Stimulated activated CD4-positive, alpha-beta T cell treated with anti-CD3 and anti-CD28 coated beads, Interleukin-12 subunit alpha, Interleukin-12 subunit beta, amount 100 ng/mL, for 48 hours (primary cell): ENCODE measurements at regions not wholly inside any gene's neighbourhood (a gene's known extent, or its start where the extent isn't known, plus 50 kb on each side); places are given as distances from the start of the nearest gene placed in this dataset.

Experiments used
- DNase-seq, 3 donors: peaks; one replicate each; pipeline ENCODE4 v3.0.0-alpha.2; 2020; ENCODE audit warnings: low read depth in 2 of 3, low spot score in 1 of 3

- DNase-seq: no peak
Measured at GRCh38 chr4:120526033-120526432, 396.5 kb downstream of the PRDM5 start.

- DNase-seq: no peak
Measured at GRCh38 chr4:120525106-120525505, 397.4 kb downstream of the PRDM5 start.

GRCh38 chr4:120524237-120524636 lies 398.3 kb downstream of the PRDM5 start:
- no peak for DNase-seq

- DNase-seq: no peak
Measured at GRCh38 chr4:120520761-120521160, 401.8 kb downstream of the PRDM5 start.

- no peak for DNase-seq
Measured at GRCh38 chr4:120517966-120518365, 404.6 kb downstream of the PRDM5 start.

- no peak for DNase-seq
Measured at GRCh38 chr4:120509719-120510118, 412.8 kb downstream of the PRDM5 start.

- no peak for DNase-seq
Measured at GRCh38 chr4:120509222-120509621, 413.3 kb downstream of the PRDM5 start.

- DNase-seq: no peak
Measured at GRCh38 chr4:120508036-120508435, 414.5 kb downstream of the PRDM5 start.

- DNase-seq: no peak
Measured at GRCh38 chr4:120506536-120506935, 416.0 kb downstream of the PRDM5 start.

GRCh38 chr4:120498678-120499077 lies 423.8 kb downstream of the PRDM5 start:
- DNase-seq: no peak

GRCh38 chr4:120491481-120491880 lies 424.8 kb upstream of the MAD2L1 start:
- no peak for DNase-seq

GRCh38 chr4:120481756-120482155 lies 415.1 kb upstream of the MAD2L1 start:
- DNase-seq: no peak

GRCh38 chr4:120472447-120473131 lies 405.9 kb upstream of the MAD2L1 start:
- DNase-seq: no peak

GRCh38 chr4:120466429-120466828 lies 399.8 kb upstream of the MAD2L1 start:
- no peak for DNase-seq

- DNase-seq: no peak
Measured at GRCh38 chr4:120454788-120455187, 388.1 kb upstream of the MAD2L1 start.

- no peak for DNase-seq
Measured at GRCh38 chr4:120452536-120452935, 385.9 kb upstream of the MAD2L1 start.

GRCh38 chr4:120452001-120452400 lies 385.4 kb upstream of the MAD2L1 start:
- DNase-seq: no peak

- no peak for DNase-seq
Measured at GRCh38 chr4:120447774-120448173, 381.1 kb upstream of the MAD2L1 start.

- no peak for DNase-seq
Measured at GRCh38 chr4:120446051-120446567, 379.5 kb upstream of the MAD2L1 start.

GRCh38 chr4:120445186-120445585 lies 378.5 kb upstream of the MAD2L1 start:
- DNase-seq: no peak

- DNase-seq: no peak
Measured at GRCh38 chr4:120443116-120443515, 376.5 kb upstream of the MAD2L1 start.

GRCh38 chr4:120440730-120441129 lies 374.1 kb upstream of the MAD2L1 start:
- DNase-seq: no peak

GRCh38 chr4:120435179-120435578 lies 368.5 kb upstream of the MAD2L1 start:
- no peak for DNase-seq
